Neural cell (in vitro differentiated cells): ENCODE measurements at regions not wholly inside any gene's neighbourhood (a gene's known extent, or its start where the extent isn't known, plus 50 kb on each side); places are given as distances from the start of the nearest gene placed in this dataset.

Experiments
- EZH2 ChIP-seq: fragments of 200-600, 300-800 bp; shearing (Covaris generic), sonication (generic); IDR thresholded peaks from 2 replicates; pipeline ENCODE4 v1.6.1; 2014; ENCODE audit warnings: antibody characterized with exemption, low read length, borderline replicate concordance, mild to moderate bottlenecking; ENCODE audit not compliant: insufficient read depth, poor library complexity, severe bottlenecking
- POLR2AphosphoS5 ChIP-seq: IDR thresholded peaks from 2 replicates; pipeline ENCODE4 v1.6.1; 2012
- RAD21 ChIP-seq: fragments of 450-650 bp; conservative IDR thresholded peaks from 2 replicates; pipeline ENCODE4 v1.6.1; 2014; ENCODE audit warnings: antibody characterized with exemption, mild to moderate bottlenecking, moderate library complexity
- SMC3 ChIP-seq: fragments of 450-650 bp; conservative IDR thresholded peaks from 2 replicates; pipeline ENCODE4 v1.6.1; 2014; ENCODE audit warnings: antibody characterized with exemption, mild to moderate bottlenecking, moderate library complexity; ENCODE audit not compliant: poor library complexity
- TAF1 ChIP-seq: IDR thresholded peaks from 2 replicates; pipeline ENCODE4 v1.6.1; 2012; ENCODE audit warnings: low read depth
- TF ChIP-seq, protein P1 (sequence below): fragments of 450-650 bp; IDR thresholded peaks from 2 replicates; pipeline ENCODE4 v1.5.1; 2014; ENCODE audit warnings: antibody characterized with exemption, mild to moderate bottlenecking, moderate library complexity; ENCODE audit not compliant: poor library complexity, severe bottlenecking
- TF ChIP-seq, protein P2 (sequence below): IDR thresholded peaks from 2 replicates; pipeline ENCODE4 v1.6.1; 2012; ENCODE audit warnings: borderline replicate concordance

DNA sequence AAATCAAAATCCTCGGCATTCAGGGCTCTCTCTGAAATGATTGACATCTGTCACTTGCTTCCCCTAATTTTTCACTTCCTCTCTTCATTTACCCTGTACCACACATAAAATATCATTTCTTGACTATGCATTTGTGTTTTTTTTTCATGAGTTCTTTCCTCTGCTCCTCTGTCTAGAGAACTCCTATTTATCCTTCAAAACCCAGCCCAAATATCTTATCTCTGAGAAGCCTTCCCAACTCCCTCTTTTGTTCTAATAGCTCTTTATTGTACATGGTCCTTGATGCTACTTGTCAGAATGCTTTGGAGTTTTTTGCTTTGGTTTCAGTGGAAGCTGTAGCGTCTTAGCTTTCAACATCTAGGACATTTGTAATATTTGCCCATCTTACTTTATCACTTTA, 190.2 kb upstream of the CTBP2 start:
- TF ChIP-seq, protein P1, sequence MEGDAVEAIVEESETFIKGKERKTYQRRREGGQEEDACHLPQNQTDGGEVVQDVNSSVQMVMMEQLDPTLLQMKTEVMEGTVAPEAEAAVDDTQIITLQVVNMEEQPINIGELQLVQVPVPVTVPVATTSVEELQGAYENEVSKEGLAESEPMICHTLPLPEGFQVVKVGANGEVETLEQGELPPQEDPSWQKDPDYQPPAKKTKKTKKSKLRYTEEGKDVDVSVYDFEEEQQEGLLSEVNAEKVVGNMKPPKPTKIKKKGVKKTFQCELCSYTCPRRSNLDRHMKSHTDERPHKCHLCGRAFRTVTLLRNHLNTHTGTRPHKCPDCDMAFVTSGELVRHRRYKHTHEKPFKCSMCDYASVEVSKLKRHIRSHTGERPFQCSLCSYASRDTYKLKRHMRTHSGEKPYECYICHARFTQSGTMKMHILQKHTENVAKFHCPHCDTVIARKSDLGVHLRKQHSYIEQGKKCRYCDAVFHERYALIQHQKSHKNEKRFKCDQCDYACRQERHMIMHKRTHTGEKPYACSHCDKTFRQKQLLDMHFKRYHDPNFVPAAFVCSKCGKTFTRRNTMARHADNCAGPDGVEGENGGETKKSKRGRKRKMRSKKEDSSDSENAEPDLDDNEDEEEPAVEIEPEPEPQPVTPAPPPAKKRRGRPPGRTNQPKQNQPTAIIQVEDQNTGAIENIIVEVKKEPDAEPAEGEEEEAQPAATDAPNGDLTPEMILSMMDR, result no peak
- TF ChIP-seq POLR2AphosphoS5 (no peak), SMC3 (no peak), EZH2 (no peak), TAF1 (no peak), RAD21 (no peak)
- TF ChIP-seq, protein P2, sequence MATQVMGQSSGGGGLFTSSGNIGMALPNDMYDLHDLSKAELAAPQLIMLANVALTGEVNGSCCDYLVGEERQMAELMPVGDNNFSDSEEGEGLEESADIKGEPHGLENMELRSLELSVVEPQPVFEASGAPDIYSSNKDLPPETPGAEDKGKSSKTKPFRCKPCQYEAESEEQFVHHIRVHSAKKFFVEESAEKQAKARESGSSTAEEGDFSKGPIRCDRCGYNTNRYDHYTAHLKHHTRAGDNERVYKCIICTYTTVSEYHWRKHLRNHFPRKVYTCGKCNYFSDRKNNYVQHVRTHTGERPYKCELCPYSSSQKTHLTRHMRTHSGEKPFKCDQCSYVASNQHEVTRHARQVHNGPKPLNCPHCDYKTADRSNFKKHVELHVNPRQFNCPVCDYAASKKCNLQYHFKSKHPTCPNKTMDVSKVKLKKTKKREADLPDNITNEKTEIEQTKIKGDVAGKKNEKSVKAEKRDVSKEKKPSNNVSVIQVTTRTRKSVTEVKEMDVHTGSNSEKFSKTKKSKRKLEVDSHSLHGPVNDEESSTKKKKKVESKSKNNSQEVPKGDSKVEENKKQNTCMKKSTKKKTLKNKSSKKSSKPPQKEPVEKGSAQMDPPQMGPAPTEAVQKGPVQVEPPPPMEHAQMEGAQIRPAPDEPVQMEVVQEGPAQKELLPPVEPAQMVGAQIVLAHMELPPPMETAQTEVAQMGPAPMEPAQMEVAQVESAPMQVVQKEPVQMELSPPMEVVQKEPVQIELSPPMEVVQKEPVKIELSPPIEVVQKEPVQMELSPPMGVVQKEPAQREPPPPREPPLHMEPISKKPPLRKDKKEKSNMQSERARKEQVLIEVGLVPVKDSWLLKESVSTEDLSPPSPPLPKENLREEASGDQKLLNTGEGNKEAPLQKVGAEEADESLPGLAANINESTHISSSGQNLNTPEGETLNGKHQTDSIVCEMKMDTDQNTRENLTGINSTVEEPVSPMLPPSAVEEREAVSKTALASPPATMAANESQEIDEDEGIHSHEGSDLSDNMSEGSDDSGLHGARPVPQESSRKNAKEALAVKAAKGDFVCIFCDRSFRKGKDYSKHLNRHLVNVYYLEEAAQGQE, result no peak
